ENCODE measurements at regions not wholly inside any gene's neighbourhood (a gene's known extent, or its start where the extent isn't known, plus 50 kb on each side); places are given as distances from the start of the nearest gene placed in this dataset.

DNA sequence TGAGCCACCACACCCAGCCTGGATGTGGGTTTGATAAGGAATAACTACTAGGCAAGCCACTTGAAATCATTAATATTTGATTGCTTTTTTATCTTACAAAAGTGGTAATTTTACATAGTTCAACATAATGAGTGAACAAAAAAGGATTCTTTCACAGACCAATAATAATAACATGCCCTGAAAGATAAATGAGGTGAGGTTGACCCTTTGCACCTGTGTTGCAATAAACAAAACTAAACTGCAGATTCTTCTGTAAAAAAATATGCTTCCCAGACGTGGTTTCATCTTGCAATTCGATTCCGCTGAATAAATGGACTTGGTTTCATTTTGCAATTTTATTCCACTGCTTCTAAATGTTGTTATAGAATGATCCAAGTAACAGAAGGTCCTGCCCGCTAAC is 1514.9 kb upstream of the TMEM132C start:
- TF ChIP-seq RAD21 (IDR thresholded peaks at IDR 0.05; ENCODE audit: low read depth): no peak
- no peak for TF ChIP-seq TCF12 (IDR thresholded peaks at IDR 0.05; ENCODE audit: low read depth)
- TF ChIP-seq NFIC (IDR thresholded peaks at IDR 0.05): no peak
- TF ChIP-seq CEBPB (IDR thresholded peaks at IDR 0.05): no peak
- no peak for TF ChIP-seq YY1 (IDR thresholded peaks at IDR 0.05; ENCODE audit: low read depth)
- TF ChIP-seq EP300 (IDR thresholded peaks at IDR 0.05; ENCODE audit: borderline replicate concordance): no peak
- no peak for TF ChIP-seq TAF1 (IDR thresholded peaks at IDR 0.05; ENCODE audit: low read depth)
